OCI-LY3 (cell line): ENCODE measurements at regions not wholly inside any gene's neighbourhood (a gene's known extent, or its start where the extent isn't known, plus 50 kb on each side); places are given as distances from the start of the nearest gene placed in this dataset.

ENCODE experiments used
- CTCF ChIP-seq: fragments of 200-600, 300-600 bp; sonication (generic); IDR thresholded peaks from 2 replicates; pipeline ENCODE4 v1.5.1; 2014; ENCODE audit warnings: antibody characterized with exemption, low read length, low read depth
- EZH2phosphoT487 ChIP-seq: fragments of 200-600 bp; shearing (Covaris generic); IDR thresholded peaks from 2 replicates; pipeline ENCODE4 v1.6.1; 2018; ENCODE audit warnings: antibody characterized with exemption, mixed run types, low read depth

GRCh38 chr4:29051381-29051965 lies 1668.7 kb upstream of the PCDH7 start:
- TF ChIP-seq CTCF (no peak), EZH2phosphoT487 (no peak)
